Ishikawa (cell line): ENCODE measurements at regions not wholly inside any gene's neighbourhood (a gene's known extent, or its start where the extent isn't known, plus 50 kb on each side); places are given as distances from the start of the nearest gene placed in this dataset.

Experiments used
- CEBPB ChIP-seq: IDR thresholded peaks from 2 replicates; pipeline ENCODE4 v1.6.1; 2012
- CREB1 ChIP-seq: IDR thresholded peaks from 2 replicates; pipeline ENCODE4 v1.6.1; 2012; ENCODE audit warnings: low read depth
- EGR1 ChIP-seq: IDR thresholded peaks from 2 replicates; pipeline ENCODE4 v1.6.1; 2012
- EP300 ChIP-seq: IDR thresholded peaks from 2 replicates; pipeline ENCODE4 v1.6.1; 2012; ENCODE audit warnings: borderline replicate concordance
- FOXM1 ChIP-seq: IDR thresholded peaks from 2 replicates; pipeline ENCODE4 v1.6.1; 2012; ENCODE audit warnings: low read depth, borderline replicate concordance
- NFIC ChIP-seq: IDR thresholded peaks from 2 replicates; pipeline ENCODE4 v1.6.1; 2012
- REST ChIP-seq: IDR thresholded peaks from 2 replicates; pipeline ENCODE4 v1.6.1; 2012; ENCODE audit warnings: low read depth, mild to moderate bottlenecking
- TAF1 ChIP-seq: IDR thresholded peaks from 2 replicates; pipeline ENCODE4 v1.6.1; 2012; ENCODE audit warnings: low read depth, mild to moderate bottlenecking
- YY1 ChIP-seq: IDR thresholded peaks from 2 replicates; pipeline ENCODE4 v1.6.1; 2012; ENCODE audit warnings: low read depth

- TF ChIP-seq TAF1 (no peak), EGR1 (no peak), EP300 (no peak), FOXM1 (no peak), NFIC (no peak), REST (no peak), CEBPB (no peak), CREB1 (no peak), YY1 (no peak)
Measured at GRCh38 chr4:108411836-108412235, 208.5 kb upstream of the RPL34 start.
